HG03095 (cell line): ENCODE measurements at regions not wholly inside any gene's neighbourhood (a gene's known extent, or its start where the extent isn't known, plus 50 kb on each side); places are given as distances from the start of the nearest gene placed in this dataset.
"Not testable (repeated sequence)": the region's sequence is repeated elsewhere in the genome, so short reads cannot be mapped to it uniquely, and the experiment has no call there.

Source experiments
- ATAC-seq: cut with Tn5 transposase; IDR thresholded peaks from one replicate; pipeline ENCODE4 v1.9.1; 2021; ENCODE audit warnings: moderate library complexity; ENCODE audit not compliant: unreplicated experiment

GRCh38 chr5:159497221-159497620, 166.9 kb upstream of the IL12B start:
- ATAC-seq: no peak

- no peak for ATAC-seq
Observed at GRCh38 chr5:159498630-159499029, 168.3 kb upstream of the IL12B start.

- ATAC-seq: not testable (repeated sequence)
Observed at GRCh38 chr5:159502116-159502515, 171.8 kb upstream of the IL12B start.

- ATAC-seq: no peak
Observed at GRCh38 chr5:159503236-159503635, 172.9 kb upstream of the IL12B start.

- no peak for ATAC-seq
Observed at GRCh38 chr5:159504106-159504856, 174.0 kb upstream of the IL12B start.

GRCh38 chr5:159504857-159505304, 174.6 kb upstream of the IL12B start:
- no peak for ATAC-seq

- no peak for ATAC-seq
Observed at GRCh38 chr5:159507055-159507454, 176.8 kb upstream of the IL12B start.

- no peak for ATAC-seq
Observed at GRCh38 chr5:159507661-159508060, 177.4 kb upstream of the IL12B start.

- no peak for ATAC-seq
Observed at GRCh38 chr5:159508344-159508743, 178.1 kb upstream of the IL12B start.

- no peak for ATAC-seq
Observed at GRCh38 chr5:159509002-159509660, 178.8 kb upstream of the IL12B start.

GRCh38 chr5:159510282-159510681, 180.0 kb upstream of the IL12B start:
- no peak for ATAC-seq

- ATAC-seq: no peak
Observed at GRCh38 chr5:159511570-159511969, 181.3 kb upstream of the IL12B start.

GRCh38 chr5:159512064-159512463, 181.8 kb upstream of the IL12B start:
- ATAC-seq: no peak

GRCh38 chr5:159514229-159514810, 184.0 kb upstream of the IL12B start:
- no peak for ATAC-seq

GRCh38 chr5:159515197-159515596, 184.9 kb upstream of the IL12B start:
- no peak for ATAC-seq

GRCh38 chr5:159515909-159516415, 185.7 kb upstream of the IL12B start:
- peak; percentile 96 for ATAC-seq

GRCh38 chr5:159518371-159518770, 188.1 kb upstream of the IL12B start:
- ATAC-seq: no peak

- no peak for ATAC-seq
Observed at GRCh38 chr5:159519365-159519764, 189.1 kb upstream of the IL12B start.

GRCh38 chr5:159522841-159523240, 192.6 kb upstream of the IL12B start:
- ATAC-seq: no peak

- ATAC-seq: not testable (repeated sequence)
Observed at GRCh38 chr5:159524279-159524678, 194.0 kb upstream of the IL12B start.

GRCh38 chr5:159525117-159525516, 194.8 kb upstream of the IL12B start:
- no peak for ATAC-seq
